ENCODE measurements at regions not wholly inside any gene's neighbourhood (a gene's known extent, or its start where the extent isn't known, plus 50 kb on each side); places are given as distances from the start of the nearest gene placed in this dataset.

GRCh38 chr4:82260632-82261031, 113.2 kb downstream of the HNRNPD start:
- H3K9me3 ChIP-seq (replicated peaks in 1 of 3): no peaks in the 10 kb centered on the region
- DNase-seq: no peak
- intact Hi-C loops (cut with DNase I): loop anchor here in 1 of 2 donors (10.0 kb wide), 1 partner anchor 856 kb away; no protein-coding TSS in a partner anchor

GRCh38 chr4:82256718-82257117, 117.1 kb downstream of the HNRNPD start:
- DNase-seq: no peak
- Histone ChIP-seq H3K4me1 (replicated peaks in 1 of 2) (no peaks in the 10 kb centered on the region), H3K9me3 (replicated peaks in 1 of 3) (no peaks in the 10 kb centered on the region), H3K27ac (no peak overlapping the region), H3K36me3 (replicated peaks in 1 of 2) (no peaks in the 10 kb centered on the region), H3K4me3 (no peak overlapping the region), H3K27me3 (no peaks in the 10 kb centered on the region)
- intact Hi-C loops (cut with DNase I): no loop called here
- TF ChIP-seq POLR2A (IDR thresholded peaks at IDR 0.05): no peak
- WGBS, 4 donors: 81 to 93% (median 87%) methylated on average over 2 of the region's 2 CpGs

More at GRCh38 chr4:82260632-82261031, 113.2 kb downstream of the HNRNPD start:
- Histone ChIP-seq H3K27ac (no peak overlapping the region), H3K4me1 (replicated peaks in 1 of 2) (no peaks in the 10 kb centered on the region), H3K36me3 (replicated peaks in 1 of 2) (no peaks in the 10 kb centered on the region), H3K4me3 (no peak overlapping the region), H3K27me3 (no peaks in the 10 kb centered on the region)
- TF ChIP-seq POLR2A (IDR thresholded peaks at IDR 0.05) (no peak), CTCF (IDR thresholded peaks at IDR 0.05) (no peak)

GRCh38 chr4:82255657-82256056, 118.1 kb downstream of the HNRNPD start:
- Histone ChIP-seq H3K27ac (no peak overlapping the region), H3K4me1 (replicated peaks in 1 of 2) (no peaks in the 10 kb centered on the region), H3K27me3 (no peaks in the 10 kb centered on the region), H3K9me3 (replicated peaks in 1 of 3) (no peaks in the 10 kb centered on the region), H3K36me3 (replicated peaks in 1 of 2) (no peaks in the 10 kb centered on the region), H3K4me3 (no peak overlapping the region)
- no peak for TF ChIP-seq POLR2A (IDR thresholded peaks at IDR 0.05)
- no peak for TF ChIP-seq CTCF (IDR thresholded peaks at IDR 0.05)
- intact Hi-C loops (cut with DNase I): no loop called here
- WGBS, 4 donors: 67 to 78% (median 70%) methylated on average over 1 of the region's 1 CpG
- DNase-seq: no peak

- intact Hi-C loops (cut with DNase I): no loop called here
- no peaks in the 10 kb centered on the region for H3K9me3 ChIP-seq (replicated peaks in 1 of 3)
- H3K36me3 ChIP-seq (replicated peaks in 1 of 2): no peaks in the 10 kb centered on the region
- no peaks in the 10 kb centered on the region for H3K27me3 ChIP-seq
- no peak overlapping the region for H3K4me3 ChIP-seq
- 38 to 49% (median 44%) methylated on average over 4 of the region's 4 CpGs for WGBS, 4 donors
- no peak for DNase-seq
- no peak overlapping the region for H3K27ac ChIP-seq
- no peak for TF ChIP-seq POLR2A (IDR thresholded peaks at IDR 0.05)
- no peak for TF ChIP-seq CTCF (IDR thresholded peaks at IDR 0.05)
- no peaks in the 10 kb centered on the region for H3K4me1 ChIP-seq (replicated peaks in 1 of 2)
Observed at GRCh38 chr4:82248903-82249632, 124.7 kb downstream of the HNRNPD start.

GRCh38 chr4:82247629-82248028, 126.2 kb downstream of the HNRNPD start:
- H3K36me3 ChIP-seq (replicated peaks in 1 of 2): no peaks in the 10 kb centered on the region
- H3K4me1 ChIP-seq (replicated peaks in 1 of 2): no peaks in the 10 kb centered on the region
- DNase-seq: no peak
- no peaks in the 10 kb centered on the region for H3K9me3 ChIP-seq (replicated peaks in 1 of 3)
- 63 to 87% (median 80%) methylated on average over 1 of the region's 1 CpG for WGBS, 4 donors
- no peak overlapping the region for H3K4me3 ChIP-seq
- intact Hi-C loops (cut with DNase I): no loop called here
- H3K27ac ChIP-seq: no peak overlapping the region
- H3K27me3 ChIP-seq: no peaks in the 10 kb centered on the region
- TF ChIP-seq POLR2A (IDR thresholded peaks at IDR 0.05) (no peak), CTCF (IDR thresholded peaks at IDR 0.05) (no peak)
